Kidney epithelial cell (primary cell): ENCODE measurements at regions not wholly inside any gene's neighbourhood (a gene's known extent, or its start where the extent isn't known, plus 50 kb on each side); places are given as distances from the start of the nearest gene placed in this dataset.

Experiments
- DNase-seq: peaks from one replicate; pipeline ENCODE4 v3.0.0-alpha.2; 2010; ENCODE audit warnings: low read depth
- H3K27me3 ChIP-seq: 2 replicates; pipeline ENCODE4 v1.6.0; 2011; ENCODE audit warnings: low read length; ENCODE audit not compliant: control insufficient read depth, insufficient read depth
- H3K36me3 ChIP-seq: 2 replicates; pipeline ENCODE4 v1.5.1; 2011; ENCODE audit warnings: low read length; ENCODE audit not compliant: control insufficient read depth, insufficient read depth
- H3K4me3 ChIP-seq: 2 replicates; pipeline ENCODE4 v1.5.1; 2011; ENCODE audit warnings: low read depth, mild to moderate bottlenecking, control low read depth, low read length
- CTCF ChIP-seq: IDR thresholded peaks from 2 replicates; pipeline ENCODE4 v1.5.1; 2011; ENCODE audit warnings: mild to moderate bottlenecking, moderate library complexity, low read length, control low read depth, inconsistent platforms; ENCODE audit not compliant: insufficient read depth, poor library complexity, severe bottlenecking

- H3K4me3 ChIP-seq, result no peak overlapping the region
- TF ChIP-seq CTCF, result no peak
- H3K36me3 ChIP-seq, result no peaks in the 10 kb centered on the region
- DNase-seq, result no peak
- no peaks in the 10 kb centered on the region for H3K27me3 ChIP-seq
Observed at GRCh38 chr17:34711646-34712045, 132.3 kb downstream of the TMEM132E start.

GRCh38 chr17:34710226-34710625 lies 130.8 kb downstream of the TMEM132E start:
- no peaks in the 10 kb centered on the region for H3K36me3 ChIP-seq
- H3K4me3 ChIP-seq, result no peak overlapping the region
- TF ChIP-seq CTCF, result no peak
- no peak for DNase-seq
- H3K27me3 ChIP-seq, result no peaks in the 10 kb centered on the region

- Histone ChIP-seq H3K4me3 (no peak overlapping the region), H3K36me3 (no peaks in the 10 kb centered on the region), H3K27me3 (no peaks in the 10 kb centered on the region)
- no peak for DNase-seq
- no peak for TF ChIP-seq CTCF
Observed at GRCh38 chr17:34709158-34709754, 129.9 kb downstream of the TMEM132E start.

- Histone ChIP-seq H3K27me3 (no peaks in the 10 kb centered on the region), H3K36me3 (no peaks in the 10 kb centered on the region), H3K4me3 (no peak overlapping the region)
- TF ChIP-seq CTCF, result no peak
- no peak for DNase-seq
Observed at GRCh38 chr17:34706029-34706428, 126.6 kb downstream of the TMEM132E start.

GRCh38 chr17:34703533-34703932 lies 124.2 kb downstream of the TMEM132E start:
- no peak for DNase-seq

More at GRCh38 chr17:34703533-34703932, 124.2 kb downstream of the TMEM132E start:
- Histone ChIP-seq H3K4me3 (no peak overlapping the region), H3K27me3 (no peaks in the 10 kb centered on the region), H3K36me3 (no peaks in the 10 kb centered on the region)
- TF ChIP-seq CTCF, result no peak
